ENCODE measurements at regions not wholly inside any gene's neighbourhood (a gene's known extent, or its start where the extent isn't known, plus 50 kb on each side); places are given as distances from the start of the nearest gene placed in this dataset.
"Not testable (repeated sequence)": the region's sequence is repeated elsewhere in the genome, so short reads cannot be mapped to it uniquely, and the experiment has no call there.

DNA sequence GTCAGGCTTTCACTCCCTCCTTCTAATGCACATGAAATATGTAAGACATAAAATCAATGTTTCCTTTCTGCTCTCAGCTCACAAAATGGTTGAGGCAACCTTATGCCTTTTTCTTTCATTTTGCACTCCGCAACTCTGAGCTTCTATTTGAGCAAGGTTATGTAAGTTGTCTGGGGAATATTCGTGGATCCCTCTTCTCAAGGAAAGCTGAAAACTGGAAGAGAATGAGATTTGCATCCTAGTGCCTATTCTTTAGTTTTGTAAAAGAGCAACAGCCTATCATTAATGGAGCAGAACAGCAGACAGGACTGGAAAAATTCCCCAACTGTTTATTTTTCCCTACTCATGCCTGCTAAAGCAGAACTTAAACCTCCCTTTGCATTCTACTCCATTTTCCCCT, 141.7 kb downstream of the FAM76B start:
- H3K4me1 ChIP-seq (ENCODE audit: insufficient read depth, low read length) = no peaks in the 10 kb centered on the region
- H3K36me3 ChIP-seq (ENCODE audit: insufficient read depth, low read length) = no peaks in the 10 kb centered on the region
- H3K9ac ChIP-seq (ENCODE audit: low read depth, low read length) = no peak overlapping the region
- H3K9me3 ChIP-seq (ENCODE audit: control insufficient read depth, insufficient read depth, low read length) = no peaks in the 10 kb centered on the region; the same call in 1 of the 2 replicates

DNA sequence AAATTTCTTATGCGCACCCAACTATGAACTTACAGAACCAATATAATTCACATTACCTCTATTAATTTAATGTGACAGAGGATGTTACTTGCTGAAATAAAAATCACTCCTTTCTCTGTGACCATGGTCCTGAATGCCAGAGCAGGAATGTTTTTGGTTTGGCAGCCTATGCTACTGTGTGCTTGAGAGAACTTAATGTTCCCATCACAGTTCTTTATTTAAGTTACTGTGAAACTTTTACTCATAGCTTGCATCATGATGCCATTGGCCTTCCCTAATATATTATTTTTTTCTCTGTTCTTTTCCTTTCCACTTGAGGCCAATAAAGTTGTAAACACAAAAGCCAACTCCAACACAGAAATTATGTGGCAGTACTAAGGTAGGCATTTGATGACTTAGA, 142.2 kb downstream of the FAM76B start:
- Histone ChIP-seq H3K9ac (ENCODE audit: low read depth, low read length) (no peak overlapping the region), H3K9me3 (ENCODE audit: control insufficient read depth, insufficient read depth, low read length) (no peaks in the 10 kb centered on the region; the same call in 1 of the 2 replicates), H3K36me3 (ENCODE audit: insufficient read depth, low read length) (no peaks in the 10 kb centered on the region), H3K4me1 (ENCODE audit: insufficient read depth, low read length) (no peaks in the 10 kb centered on the region)

GRCh38 chr11:95641495-95641894, 148.1 kb downstream of the FAM76B start:
- no peaks in the 10 kb centered on the region; the same call in 1 of the 2 replicates for H3K9me3 ChIP-seq (ENCODE audit: control insufficient read depth, insufficient read depth, low read length)
- H3K36me3 ChIP-seq (ENCODE audit: insufficient read depth, low read length) = no peaks in the 10 kb centered on the region
- H3K9ac ChIP-seq (ENCODE audit: low read depth, low read length) = no peak overlapping the region
- no peaks in the 10 kb centered on the region for H3K4me1 ChIP-seq (ENCODE audit: insufficient read depth, low read length)

DNA sequence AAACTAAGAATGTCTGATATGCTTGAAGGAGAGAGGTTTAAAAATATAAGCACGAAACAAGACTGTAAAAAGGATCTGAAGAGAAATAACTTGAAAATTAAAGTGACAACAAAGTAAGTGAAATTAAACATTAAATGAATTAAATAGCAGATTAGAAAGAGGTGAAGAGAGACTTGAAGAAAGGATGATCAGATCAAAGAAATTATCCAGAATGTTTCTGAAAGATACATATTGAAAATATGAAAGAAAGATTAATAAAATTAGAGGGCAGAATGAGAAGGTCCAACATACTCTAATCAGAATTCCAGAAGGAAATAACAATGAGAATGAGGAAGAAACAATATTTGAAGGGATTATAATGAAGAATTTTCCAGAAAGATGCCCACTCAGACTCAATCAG, 151.1 kb downstream of the FAM76B start:
- Histone ChIP-seq H3K36me3 (ENCODE audit: insufficient read depth, low read length) (no peaks in the 10 kb centered on the region), H3K9me3 (ENCODE audit: control insufficient read depth, insufficient read depth, low read length) (no peaks in the 10 kb centered on the region; the same call in 1 of the 2 replicates), H3K4me1 (ENCODE audit: insufficient read depth, low read length) (no peaks in the 10 kb centered on the region), H3K9ac (ENCODE audit: low read depth, low read length) (no peak overlapping the region)

- Histone ChIP-seq H3K4me1 (ENCODE audit: insufficient read depth, low read length) (0 out of 2 replicates have a peak, but pooled peaks cover 5% of the 10 kb centered on the region), H3K9me3 (ENCODE audit: control insufficient read depth, insufficient read depth, low read length) (no peaks in the 10 kb centered on the region), H3K36me3 (ENCODE audit: insufficient read depth, low read length) (no peaks in the 10 kb centered on the region), H3K9ac (ENCODE audit: low read depth, low read length) (no peak overlapping the region; the same call in 1 of the 2 replicates)
Observed at GRCh38 chr11:95625164-95625900, 164.2 kb downstream of the FAM76B start.

GRCh38 chr11:95616256-95616804, 173.3 kb downstream of the FAM76B start:
- H3K9ac ChIP-seq (ENCODE audit: low read depth, low read length) = no peak overlapping the region
- no peaks in the 10 kb centered on the region for H3K9me3 ChIP-seq (ENCODE audit: control insufficient read depth, insufficient read depth, low read length)
- H3K36me3 ChIP-seq (ENCODE audit: insufficient read depth, low read length) = no peaks in the 10 kb centered on the region
- H3K4me1 ChIP-seq (ENCODE audit: insufficient read depth, low read length) = no peaks in the 10 kb centered on the region

- Histone ChIP-seq H3K9ac (ENCODE audit: low read depth, low read length) (no peak overlapping the region), H3K36me3 (ENCODE audit: insufficient read depth, low read length) (no peaks in the 10 kb centered on the region), H3K9me3 (ENCODE audit: control insufficient read depth, insufficient read depth, low read length) (no peaks in the 10 kb centered on the region), H3K4me1 (ENCODE audit: insufficient read depth, low read length) (peaks cover 4% of the 10 kb centered on the region)
Observed at GRCh38 chr11:95611827-95612226, 177.8 kb downstream of the FAM76B start.

GRCh38 chr11:95610185-95610584, 179.4 kb downstream of the FAM76B start:
- H3K36me3 ChIP-seq (ENCODE audit: insufficient read depth, low read length); H3K4me1 ChIP-seq (ENCODE audit: insufficient read depth, low read length); H3K9me3 ChIP-seq (ENCODE audit: control insufficient read depth, insufficient read depth, low read length); H3K9ac ChIP-seq (ENCODE audit: low read depth, low read length): not testable (repeated sequence)

- Histone ChIP-seq H3K9ac (ENCODE audit: low read depth, low read length) (no peak overlapping the region), H3K9me3 (ENCODE audit: control insufficient read depth, insufficient read depth, low read length) (no peaks in the 10 kb centered on the region), H3K36me3 (ENCODE audit: insufficient read depth, low read length) (no peaks in the 10 kb centered on the region), H3K4me1 (ENCODE audit: insufficient read depth, low read length) (peaks cover 4% of the 10 kb centered on the region)
Observed at GRCh38 chr11:95608093-95608492, 181.5 kb downstream of the FAM76B start.

GRCh38 chr11:95606824-95607223, 182.8 kb downstream of the FAM76B start:
- no peaks in the 10 kb centered on the region for H3K36me3 ChIP-seq (ENCODE audit: insufficient read depth, low read length)
- no peak overlapping the region for H3K9ac ChIP-seq (ENCODE audit: low read depth, low read length)

GRCh38 chr11:95605271-95605940, 184.2 kb downstream of the FAM76B start:
- Histone ChIP-seq H3K36me3 (ENCODE audit: insufficient read depth, low read length) (no peaks in the 10 kb centered on the region), H3K9ac (ENCODE audit: low read depth, low read length) (no peak overlapping the region), H3K4me1 (ENCODE audit: insufficient read depth, low read length) (peaks cover 4% of the 10 kb centered on the region), H3K9me3 (ENCODE audit: control insufficient read depth, insufficient read depth, low read length) (no peaks in the 10 kb centered on the region)

More at GRCh38 chr11:95606824-95607223, 182.8 kb downstream of the FAM76B start:
- Histone ChIP-seq H3K9me3 (ENCODE audit: control insufficient read depth, insufficient read depth, low read length) (no peaks in the 10 kb centered on the region), H3K4me1 (ENCODE audit: insufficient read depth, low read length) (peaks cover 4% of the 10 kb centered on the region)

DNA sequence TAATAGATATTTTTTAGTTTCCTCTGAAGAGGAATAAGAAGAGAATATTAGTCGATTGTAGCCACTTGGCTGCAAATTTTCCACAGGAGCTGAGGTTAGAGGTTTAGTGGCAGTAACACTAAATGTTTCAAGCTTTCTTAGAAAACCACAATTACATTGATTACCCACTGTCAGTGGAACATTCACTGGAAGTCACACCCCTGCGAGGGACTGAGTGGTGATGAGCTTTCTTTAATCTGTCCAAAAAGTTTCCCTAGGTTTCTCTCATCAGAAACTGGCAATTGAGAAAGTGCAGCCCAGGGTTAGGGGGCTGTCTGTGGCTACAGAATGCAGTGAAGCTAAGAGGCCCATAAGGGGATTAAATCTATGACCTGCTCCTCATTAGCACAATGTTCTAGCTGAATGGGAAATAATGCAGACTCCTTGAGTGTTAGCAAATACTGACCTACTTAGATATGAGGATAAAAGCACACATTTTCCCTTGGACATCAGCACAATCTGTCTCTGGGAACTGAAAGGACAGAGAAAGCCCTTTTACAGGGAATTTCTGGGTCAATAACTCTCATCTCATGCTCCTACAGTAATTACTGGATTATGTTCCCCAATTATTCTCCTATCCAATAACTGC, 189.5 kb downstream of the FAM76B start:
- no peak overlapping the region for H3K9ac ChIP-seq (ENCODE audit: low read depth, low read length)
- H3K36me3 ChIP-seq (ENCODE audit: insufficient read depth, low read length) = no peaks in the 10 kb centered on the region
- no peaks in the 10 kb centered on the region for H3K9me3 ChIP-seq (ENCODE audit: control insufficient read depth, insufficient read depth, low read length)
- H3K4me1 ChIP-seq (ENCODE audit: insufficient read depth, low read length) = no peaks in the 10 kb centered on the region

DNA sequence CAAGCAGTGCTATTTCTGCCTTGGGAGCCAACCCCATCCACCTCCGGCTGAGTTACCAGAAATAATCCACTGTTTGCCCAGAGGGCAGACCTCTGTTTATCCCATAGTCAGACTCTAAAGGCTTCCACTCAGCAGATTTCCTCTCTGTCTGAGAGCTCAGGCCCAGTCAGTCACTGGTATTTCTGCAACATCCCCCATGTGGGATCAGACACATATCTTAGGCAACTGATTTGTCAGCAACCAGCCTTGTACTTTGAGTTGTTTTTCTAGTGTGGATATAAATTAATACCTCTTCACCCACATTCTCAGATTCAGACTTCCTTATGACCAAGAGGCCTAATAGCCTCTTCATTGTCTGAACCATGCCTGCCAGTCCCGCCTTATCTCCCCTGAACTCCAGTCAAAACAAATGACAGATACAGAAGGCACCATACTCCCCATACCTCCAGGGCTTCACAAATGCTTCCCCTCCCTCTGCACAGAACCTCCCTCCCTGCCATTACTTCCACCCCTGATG, 193.6 kb downstream of the FAM76B start:
- H3K9ac ChIP-seq (ENCODE audit: low read depth, low read length) = no peak overlapping the region
- H3K36me3 ChIP-seq (ENCODE audit: insufficient read depth, low read length) = no peaks in the 10 kb centered on the region
- H3K4me1 ChIP-seq (ENCODE audit: insufficient read depth, low read length) = peaks cover 2% of the 10 kb centered on the region; the same call in 1 of the 2 replicates
- H3K9me3 ChIP-seq (ENCODE audit: control insufficient read depth, insufficient read depth, low read length) = no peaks in the 10 kb centered on the region

- Histone ChIP-seq H3K9ac (ENCODE audit: low read depth, low read length) (no peak overlapping the region), H3K9me3 (ENCODE audit: control insufficient read depth, insufficient read depth, low read length) (no peaks in the 10 kb centered on the region), H3K36me3 (ENCODE audit: insufficient read depth, low read length) (no peaks in the 10 kb centered on the region), H3K4me1 (ENCODE audit: insufficient read depth, low read length) (peaks cover 2% of the 10 kb centered on the region; the same call in 1 of the 2 replicates)
Observed at GRCh38 chr11:95595541-95595940, 194.0 kb downstream of the FAM76B start.

Measured in ES-I3 (cell line).